GM23338 (cell line): ENCODE measurements at regions not wholly inside any gene's neighbourhood (a gene's known extent, or its start where the extent isn't known, plus 50 kb on each side); places are given as distances from the start of the nearest gene placed in this dataset.
A peak's percentile ranks its signal among the peaks of the same experiment; 100 is the strongest.

Source experiments
- ATAC-seq: fragments of 200-7000 bp; cut with Tn5 transposase; 3 replicates; pipeline ENCODE4 v1.9.1; 2020
- DNase-seq: peaks from one replicate; pipeline ENCODE4 v3.0.0-alpha.2; 2015; ENCODE audit warnings: low spot score
- H2AFZ ChIP-seq: fragments of 200-600 bp; sonication (generic); 2 replicates; pipeline ENCODE4 v1.8.0; 2016; ENCODE audit warnings: antibody characterized with exemption, mild to moderate bottlenecking, moderate library complexity
- H3F3A ChIP-seq: fragments of 200-600 bp; sonication (generic); replicated peaks from 2 replicates; pipeline ENCODE4 v1.8.0; 2017; ENCODE audit warnings: antibody characterized with exemption, mixed run types, low read depth
- H3K27ac ChIP-seq: fragments of 200-600 bp; sonication (generic); 2 replicates; pipeline ENCODE4 v1.6.1; 2016; ENCODE audit warnings: low read depth
- H3K27me3 ChIP-seq: fragments of 200-600 bp; sonication (generic); 2 replicates; pipeline ENCODE4 v1.8.0; 2016; ENCODE audit warnings: mild to moderate bottlenecking, mixed run types, moderate library complexity; ENCODE audit not compliant: insufficient read depth
- H3K36me3 ChIP-seq: fragments of 200-600 bp; sonication (generic); 2 replicates; pipeline ENCODE4 v1.8.0; 2016; ENCODE audit warnings: mild to moderate bottlenecking; ENCODE audit not compliant: insufficient read depth
- H3K4me1 ChIP-seq: fragments of 200-600 bp; sonication (generic); 2 replicates; pipeline ENCODE4 v1.8.0; 2016; ENCODE audit warnings: mild to moderate bottlenecking, moderate library complexity; ENCODE audit not compliant: insufficient read depth
- H3K4me2 ChIP-seq: fragments of 200-600 bp; sonication (generic); 2 replicates; pipeline ENCODE4 v1.7.1; 2017; ENCODE audit warnings: mixed run types
- H3K4me3 ChIP-seq: fragments of 200-600 bp; sonication (generic); 2 replicates; pipeline ENCODE4 v1.6.1; 2016; ENCODE audit warnings: mixed run types
- H3K79me2 ChIP-seq: fragments of 200-600 bp; sonication (generic); replicated peaks from 2 replicates; pipeline ENCODE4 v1.8.0; 2017; ENCODE audit warnings: mild to moderate bottlenecking; ENCODE audit not compliant: insufficient read depth
- H3K9me2 ChIP-seq: fragments of 200-600 bp; sonication (generic); 2 replicates; pipeline ENCODE4 v1.8.0; 2017; ENCODE audit not compliant: insufficient read depth
- H4K20me1 ChIP-seq: fragments of 200-600 bp; sonication (generic); replicated peaks from 2 replicates; pipeline ENCODE4 v1.8.0; 2017; ENCODE audit warnings: mild to moderate bottlenecking; ENCODE audit not compliant: insufficient read depth
- H3K27ac Mint-ChIP-seq: 2 replicates; pipeline ENCODE4 v1.8.0; 2020; ENCODE audit warnings: inconsistent platforms, mild to moderate bottlenecking, moderate library complexity, mixed read lengths
- H3K27me3 Mint-ChIP-seq: 3 replicates; pipeline ENCODE4 v1.8.0; 2022; ENCODE audit warnings: low read depth, mild to moderate bottlenecking, moderate library complexity, mixed read lengths, inconsistent platforms; ENCODE audit not compliant: insufficient read depth, poor library complexity
- H3K36me3 Mint-ChIP-seq: 3 replicates; pipeline ENCODE4 v1.8.0; 2021; ENCODE audit warnings: low read depth, mild to moderate bottlenecking, inconsistent platforms, moderate library complexity, mixed read lengths
- H3K4me1 Mint-ChIP-seq: 3 replicates; pipeline ENCODE4 v1.8.0; 2020; ENCODE audit warnings: mild to moderate bottlenecking, inconsistent platforms, mixed read lengths
- H3K4me3 Mint-ChIP-seq: 3 replicates; pipeline ENCODE4 v1.8.0; 2021; ENCODE audit warnings: moderate library complexity, mild to moderate bottlenecking, inconsistent platforms, mixed read lengths
- H3K9me3 Mint-ChIP-seq: 3 replicates; pipeline ENCODE4 v1.8.0; 2020; ENCODE audit warnings: moderate library complexity, mild to moderate bottlenecking, inconsistent platforms, mixed read lengths
- CREB1 ChIP-seq: fragments of 250-450 bp; sonication (Bioruptor Pico); IDR thresholded peaks from 2 replicates; pipeline ENCODE4 v1.5.0; 2020; ENCODE audit warnings: low read depth, mild to moderate bottlenecking, moderate library complexity
- ETS1 ChIP-seq: IDR thresholded peaks from 2 replicates; pipeline ENCODE4 v1.6.1; 2016; ENCODE audit warnings: antibody characterized with exemption
- EZH2 ChIP-seq: fragments of 200-600 bp; sonication (generic); IDR thresholded peaks from one replicate; pipeline ENCODE4 v1.8.0; 2017; ENCODE audit warnings: antibody characterized with exemption, mild to moderate bottlenecking, low read depth; ENCODE audit not compliant: unreplicated experiment
- EZH2phosphoT487 ChIP-seq: fragments of 200-600 bp; sonication (generic); IDR thresholded peaks from one replicate; pipeline ENCODE4 v1.8.1; 2018; ENCODE audit warnings: antibody characterized with exemption; ENCODE audit not compliant: unreplicated experiment
- JUNB ChIP-seq: IDR thresholded peaks from one replicate; pipeline ENCODE4 v1.6.1; 2016; ENCODE audit warnings: antibody characterized with exemption; ENCODE audit not compliant: unreplicated experiment
- NANOG ChIP-seq: IDR thresholded peaks from 2 replicates; pipeline ENCODE4 v1.6.1; 2016; ENCODE audit warnings: antibody characterized with exemption, borderline replicate concordance
- POLR2AphosphoS5 ChIP-seq: IDR thresholded peaks from 2 replicates; pipeline ENCODE4 v1.6.1; 2016; ENCODE audit warnings: antibody characterized with exemption, low read depth
- STAT1 ChIP-seq: IDR thresholded peaks from one replicate; pipeline ENCODE4 v1.6.1; 2016; ENCODE audit warnings: antibody characterized with exemption; ENCODE audit not compliant: unreplicated experiment
- ZNF331 ChIP-seq: fragments of 250-450 bp; sonication (Bioruptor Pico); IDR thresholded peaks from 2 replicates; pipeline ENCODE4 v1.5.0; 2020; ENCODE audit warnings: low read depth, mild to moderate bottlenecking, moderate library complexity
- ZNF462 ChIP-seq: fragments of 250-450 bp; sonication (Bioruptor Pico); IDR thresholded peaks from 2 replicates; pipeline ENCODE4 v1.5.0; 2020; ENCODE audit warnings: mild to moderate bottlenecking, moderate library complexity
- TF ChIP-seq, protein P1 (sequence below): IDR thresholded peaks from one replicate; pipeline ENCODE4 v1.6.1; 2018; ENCODE audit warnings: antibody characterized with exemption; ENCODE audit not compliant: unreplicated experiment
- TF ChIP-seq, protein P2 (sequence below), 2 experiments: fragments of 200-600 bp in 1 of 2; sonication (generic) in 1 of 2; conservative IDR thresholded peaks; 2 replicates each; pipeline versions ENCODE4 v1.5.1 to v1.6.1; 2016 to 2017; ENCODE audit warnings: antibody characterized with exemption in 2 of 2, low read depth in 2 of 2, mild to moderate bottlenecking in 2 of 2, moderate library complexity in 1 of 2

DNA sequence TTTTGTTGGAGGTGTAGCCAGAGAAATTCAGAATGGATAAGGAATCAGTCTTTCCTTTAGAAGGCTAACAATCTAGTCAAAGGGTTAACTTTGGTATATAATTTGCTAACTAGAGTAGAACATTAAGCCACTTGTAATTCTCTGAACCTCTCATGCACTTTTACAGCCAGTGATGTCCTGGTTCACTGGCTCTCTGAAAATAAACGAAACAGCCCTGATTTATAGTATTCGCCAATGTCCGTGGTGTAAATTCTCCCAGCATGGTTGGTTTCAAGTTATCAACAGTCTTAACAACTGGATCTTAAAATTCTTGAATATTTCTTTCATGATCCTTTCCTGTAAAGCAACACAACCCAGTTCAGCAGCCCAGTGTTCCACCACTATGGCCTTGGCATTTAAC is 500.4 kb upstream of the CDIN1 start:
- no peaks in the 10 kb centered on the region for H3K4me1 Mint-ChIP-seq
- ATAC-seq = no peak
- no peak overlapping the region for H3K27ac Mint-ChIP-seq
- peak overlapping the region; percentile 60; the same call in 1 of the 2 replicates for H2AFZ ChIP-seq
- no peaks in the 10 kb centered on the region for H3K27me3 Mint-ChIP-seq
- TF ChIP-seq NANOG (no peak), POLR2AphosphoS5 (no peak), ETS1 (no peak), JUNB (no peak), ZNF462 (CRISPR knock-in tag) (no peak), EZH2phosphoT487 (no peak), ZNF331 (CRISPR knock-in tag) (no peak), CREB1 (no peak), EZH2 (no peak), STAT1 (no peak)
- TF ChIP-seq, protein P1, sequence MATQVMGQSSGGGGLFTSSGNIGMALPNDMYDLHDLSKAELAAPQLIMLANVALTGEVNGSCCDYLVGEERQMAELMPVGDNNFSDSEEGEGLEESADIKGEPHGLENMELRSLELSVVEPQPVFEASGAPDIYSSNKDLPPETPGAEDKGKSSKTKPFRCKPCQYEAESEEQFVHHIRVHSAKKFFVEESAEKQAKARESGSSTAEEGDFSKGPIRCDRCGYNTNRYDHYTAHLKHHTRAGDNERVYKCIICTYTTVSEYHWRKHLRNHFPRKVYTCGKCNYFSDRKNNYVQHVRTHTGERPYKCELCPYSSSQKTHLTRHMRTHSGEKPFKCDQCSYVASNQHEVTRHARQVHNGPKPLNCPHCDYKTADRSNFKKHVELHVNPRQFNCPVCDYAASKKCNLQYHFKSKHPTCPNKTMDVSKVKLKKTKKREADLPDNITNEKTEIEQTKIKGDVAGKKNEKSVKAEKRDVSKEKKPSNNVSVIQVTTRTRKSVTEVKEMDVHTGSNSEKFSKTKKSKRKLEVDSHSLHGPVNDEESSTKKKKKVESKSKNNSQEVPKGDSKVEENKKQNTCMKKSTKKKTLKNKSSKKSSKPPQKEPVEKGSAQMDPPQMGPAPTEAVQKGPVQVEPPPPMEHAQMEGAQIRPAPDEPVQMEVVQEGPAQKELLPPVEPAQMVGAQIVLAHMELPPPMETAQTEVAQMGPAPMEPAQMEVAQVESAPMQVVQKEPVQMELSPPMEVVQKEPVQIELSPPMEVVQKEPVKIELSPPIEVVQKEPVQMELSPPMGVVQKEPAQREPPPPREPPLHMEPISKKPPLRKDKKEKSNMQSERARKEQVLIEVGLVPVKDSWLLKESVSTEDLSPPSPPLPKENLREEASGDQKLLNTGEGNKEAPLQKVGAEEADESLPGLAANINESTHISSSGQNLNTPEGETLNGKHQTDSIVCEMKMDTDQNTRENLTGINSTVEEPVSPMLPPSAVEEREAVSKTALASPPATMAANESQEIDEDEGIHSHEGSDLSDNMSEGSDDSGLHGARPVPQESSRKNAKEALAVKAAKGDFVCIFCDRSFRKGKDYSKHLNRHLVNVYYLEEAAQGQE = no peak
- TF ChIP-seq, protein P2, sequence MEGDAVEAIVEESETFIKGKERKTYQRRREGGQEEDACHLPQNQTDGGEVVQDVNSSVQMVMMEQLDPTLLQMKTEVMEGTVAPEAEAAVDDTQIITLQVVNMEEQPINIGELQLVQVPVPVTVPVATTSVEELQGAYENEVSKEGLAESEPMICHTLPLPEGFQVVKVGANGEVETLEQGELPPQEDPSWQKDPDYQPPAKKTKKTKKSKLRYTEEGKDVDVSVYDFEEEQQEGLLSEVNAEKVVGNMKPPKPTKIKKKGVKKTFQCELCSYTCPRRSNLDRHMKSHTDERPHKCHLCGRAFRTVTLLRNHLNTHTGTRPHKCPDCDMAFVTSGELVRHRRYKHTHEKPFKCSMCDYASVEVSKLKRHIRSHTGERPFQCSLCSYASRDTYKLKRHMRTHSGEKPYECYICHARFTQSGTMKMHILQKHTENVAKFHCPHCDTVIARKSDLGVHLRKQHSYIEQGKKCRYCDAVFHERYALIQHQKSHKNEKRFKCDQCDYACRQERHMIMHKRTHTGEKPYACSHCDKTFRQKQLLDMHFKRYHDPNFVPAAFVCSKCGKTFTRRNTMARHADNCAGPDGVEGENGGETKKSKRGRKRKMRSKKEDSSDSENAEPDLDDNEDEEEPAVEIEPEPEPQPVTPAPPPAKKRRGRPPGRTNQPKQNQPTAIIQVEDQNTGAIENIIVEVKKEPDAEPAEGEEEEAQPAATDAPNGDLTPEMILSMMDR (conservative IDR thresholded peaks at IDR 0.05; ENCODE audit: low read depth in 2 of 2) = no peak
- H3K4me1 ChIP-seq = no peaks in the 10 kb centered on the region
- H3K27ac ChIP-seq = no peak overlapping the region
- H3K36me3 ChIP-seq = no peaks in the 10 kb centered on the region
- no peaks in the 10 kb centered on the region for H4K20me1 ChIP-seq
- no peaks in the 10 kb centered on the region for H3K27me3 ChIP-seq
- H3K9me2 ChIP-seq = 0 out of 2 replicates have a peak, but pooled peaks cover 3% of the 10 kb centered on the region
- H3K4me2 ChIP-seq = no peak overlapping the region
- peaks cover 20% of the 10 kb centered on the region; the same call in 2 of the 3 replicates for H3K9me3 Mint-ChIP-seq
- peaks cover 17% of the 10 kb centered on the region; the same call in 2 of the 3 replicates for H3K36me3 Mint-ChIP-seq
- H3F3A ChIP-seq = no peaks in the 10 kb centered on the region
- no peaks in the 10 kb centered on the region for H3K79me2 ChIP-seq
- DNase-seq = no peak
- no peak overlapping the region for H3K4me3 ChIP-seq
- no peak overlapping the region for H3K4me3 Mint-ChIP-seq
